Activated T-cell treated with anti-CD3 and anti-CD28 coated beads, Interleukin-2, amount 50 U/mL, for 72 hours (primary cell): ENCODE measurements at regions not wholly inside any gene's neighbourhood (a gene's known extent, or its start where the extent isn't known, plus 50 kb on each side); places are given as distances from the start of the nearest gene placed in this dataset.

ENCODE experiments used
- ATAC-seq, 2 donors: fragments of 150-1000 bp; cut with Tn5 transposase; replicated peaks in 1 of 2; 2 replicates each; pipeline ENCODE4 v1.10.0; 2021; ENCODE audit warnings: moderate library complexity in 2 of 2, mild to moderate bottlenecking in 1 of 2
- DNase-seq, 2 donors: peaks; one replicate each; pipeline ENCODE4 v3.0.0; 2021 to 2022; ENCODE audit warnings: mixed read lengths in 1 of 2
- H3K27ac Mint-ChIP-seq: one replicate; pipeline ENCODE4 v1.8.0; 2022; ENCODE audit warnings: mild to moderate bottlenecking, moderate library complexity, mixed read lengths
- H3K27me3 Mint-ChIP-seq: one replicate; pipeline ENCODE4 v1.8.0; 2022; ENCODE audit warnings: low read depth, mixed read lengths
- H3K36me3 Mint-ChIP-seq, 2 donors: one replicate each; pipeline ENCODE4 v1.8.0; 2022; ENCODE audit warnings: mixed read lengths in 2 of 2, mild to moderate bottlenecking in 1 of 2; ENCODE audit not compliant: insufficient read depth in 2 of 2
- H3K4me1 Mint-ChIP-seq: one replicate; pipeline ENCODE4 v1.8.0; 2022; ENCODE audit warnings: low read depth, mixed read lengths
- H3K4me3 Mint-ChIP-seq, 2 donors: one replicate each; pipeline ENCODE4 v1.8.0; 2022; ENCODE audit warnings: mild to moderate bottlenecking in 2 of 2, mixed read lengths in 2 of 2, moderate library complexity in 2 of 2
- H3K9me3 Mint-ChIP-seq, 2 donors: one replicate each; pipeline ENCODE4 v1.8.0; 2022; ENCODE audit warnings: mixed read lengths in 2 of 2

GRCh38 chr5:82799361-82800077, 277.7 kb downstream of the TMEM167A start:
- H3K36me3 Mint-ChIP-seq = no peaks in the 10 kb centered on the region
- peaks cover 7% of the 10 kb centered on the region for H3K27me3 Mint-ChIP-seq
- no peak for DNase-seq
- no peak overlapping the region for H3K27ac Mint-ChIP-seq
- H3K9me3 Mint-ChIP-seq = no peaks in the 10 kb centered on the region
- H3K4me3 Mint-ChIP-seq = no peak overlapping the region
- no peak for ATAC-seq
- H3K4me1 Mint-ChIP-seq = no peaks in the 10 kb centered on the region

GRCh38 chr5:82798676-82799075, 278.5 kb downstream of the TMEM167A start:
- Mint-ChIP-seq H3K4me3 (no peak overlapping the region), H3K27ac (no peak overlapping the region), H3K27me3 (peaks cover 7% of the 10 kb centered on the region), H3K4me1 (no peaks in the 10 kb centered on the region), H3K36me3 (no peaks in the 10 kb centered on the region), H3K9me3 (no peaks in the 10 kb centered on the region)
- DNase-seq (no peak), ATAC-seq (no peak)

- Mint-ChIP-seq H3K9me3 (no peaks in the 10 kb centered on the region), H3K27me3 (peaks cover 7% of the 10 kb centered on the region), H3K4me3 (no peak overlapping the region), H3K36me3 (peaks cover 0 to 4% of the 10 kb centered on the region in 2 donors), H3K27ac (no peak overlapping the region), H3K4me1 (no peaks in the 10 kb centered on the region)
- ATAC-seq (no peak), DNase-seq (no peak)
Observed at GRCh38 chr5:82796643-82797416, 280.4 kb downstream of the TMEM167A start.

- H3K9me3 Mint-ChIP-seq = no peaks in the 10 kb centered on the region
- ATAC-seq (no peak), DNase-seq (no peak)
- H3K27ac Mint-ChIP-seq = no peak overlapping the region
- peaks cover under 1% of the 10 kb centered on the region for H3K27me3 Mint-ChIP-seq
- peaks cover 0 to 4% of the 10 kb centered on the region in 2 donors for H3K36me3 Mint-ChIP-seq
- H3K4me1 Mint-ChIP-seq = no peaks in the 10 kb centered on the region
- no peak overlapping the region for H3K4me3 Mint-ChIP-seq
Observed at GRCh38 chr5:82794876-82795275, 282.3 kb downstream of the TMEM167A start.

GRCh38 chr5:82793808-82794419, 283.3 kb downstream of the TMEM167A start:
- Mint-ChIP-seq H3K36me3 (peaks cover 0 to 4% of the 10 kb centered on the region in 2 donors), H3K27ac (no peak overlapping the region), H3K4me1 (no peaks in the 10 kb centered on the region), H3K4me3 (no peak overlapping the region), H3K27me3 (no peaks in the 10 kb centered on the region), H3K9me3 (no peaks in the 10 kb centered on the region)
- ATAC-seq = no peak
- DNase-seq = peak; percentile 37

- Mint-ChIP-seq H3K9me3 (no peaks in the 10 kb centered on the region), H3K27me3 (no peaks in the 10 kb centered on the region), H3K4me1 (no peaks in the 10 kb centered on the region), H3K4me3 (no peak overlapping the region), H3K36me3 (peaks cover 0 to 4% of the 10 kb centered on the region in 2 donors), H3K27ac (no peak overlapping the region)
- ATAC-seq = no peak
- DNase-seq = no peak
Observed at GRCh38 chr5:82792096-82792495, 285.1 kb downstream of the TMEM167A start.

GRCh38 chr5:82789095-82789494, 288.1 kb downstream of the TMEM167A start:
- Mint-ChIP-seq H3K4me3 (no peak overlapping the region), H3K9me3 (no peaks in the 10 kb centered on the region), H3K27ac (no peak overlapping the region), H3K4me1 (no peaks in the 10 kb centered on the region), H3K36me3 (peaks cover 0 to 4% of the 10 kb centered on the region in 2 donors), H3K27me3 (no peaks in the 10 kb centered on the region)
- DNase-seq (no peak), ATAC-seq (no peak)

GRCh38 chr5:82786748-82787147, 290.4 kb downstream of the TMEM167A start:
- Mint-ChIP-seq H3K36me3 (no peaks in the 10 kb centered on the region), H3K4me1 (no peaks in the 10 kb centered on the region), H3K4me3 (no peak overlapping the region), H3K27ac (no peak overlapping the region), H3K27me3 (peaks cover 9% of the 10 kb centered on the region), H3K9me3 (no peaks in the 10 kb centered on the region)
- DNase-seq = no peak
- ATAC-seq = no peak

- no peak for DNase-seq
- Mint-ChIP-seq H3K4me1 (no peaks in the 10 kb centered on the region), H3K36me3 (no peaks in the 10 kb centered on the region), H3K9me3 (no peaks in the 10 kb centered on the region), H3K4me3 (no peak overlapping the region), H3K27ac (no peak overlapping the region), H3K27me3 (peaks cover 15% of the 10 kb centered on the region)
- ATAC-seq = no peak
Observed at GRCh38 chr5:82785882-82786509, 291.2 kb downstream of the TMEM167A start.

- H3K4me1 Mint-ChIP-seq = no peaks in the 10 kb centered on the region
- H3K4me3 Mint-ChIP-seq = no peak overlapping the region
- no peaks in the 10 kb centered on the region for H3K9me3 Mint-ChIP-seq
- no peaks in the 10 kb centered on the region for H3K36me3 Mint-ChIP-seq
- no peak overlapping the region for H3K27ac Mint-ChIP-seq
- ATAC-seq (no peak), DNase-seq (no peak)
- H3K27me3 Mint-ChIP-seq = peaks cover 15% of the 10 kb centered on the region
Observed at GRCh38 chr5:82785456-82785855, 291.7 kb downstream of the TMEM167A start.

GRCh38 chr5:82784521-82784920, 292.7 kb downstream of the TMEM167A start:
- Mint-ChIP-seq H3K4me1 (no peaks in the 10 kb centered on the region), H3K9me3 (no peaks in the 10 kb centered on the region), H3K27ac (no peak overlapping the region), H3K36me3 (no peaks in the 10 kb centered on the region), H3K4me3 (no peak overlapping the region), H3K27me3 (peaks cover 15% of the 10 kb centered on the region)
- DNase-seq (no peak), ATAC-seq (no peak)

- Mint-ChIP-seq H3K4me3 (no peak overlapping the region), H3K4me1 (no peaks in the 10 kb centered on the region), H3K27me3 (peaks cover 16% of the 10 kb centered on the region), H3K27ac (no peak overlapping the region), H3K9me3 (no peaks in the 10 kb centered on the region), H3K36me3 (no peaks in the 10 kb centered on the region)
- ATAC-seq (no peak), DNase-seq (no peak)
Observed at GRCh38 chr5:82777106-82777505, 300.1 kb downstream of the TMEM167A start.

- peaks cover 0 to 2% of the 10 kb centered on the region in 2 donors for H3K9me3 Mint-ChIP-seq
- no peak overlapping the region for H3K27ac Mint-ChIP-seq
- peaks cover 6% of the 10 kb centered on the region for H3K27me3 Mint-ChIP-seq
- DNase-seq (no peak), ATAC-seq (no peak)
- no peak overlapping the region for H3K4me3 Mint-ChIP-seq
- H3K4me1 Mint-ChIP-seq = no peaks in the 10 kb centered on the region
- H3K36me3 Mint-ChIP-seq = no peaks in the 10 kb centered on the region
Observed at GRCh38 chr5:82772281-82772680, 304.9 kb downstream of the TMEM167A start.
